SKM-1 treated with dmso at 0.1 percent for 144 hours (cell line): ENCODE measurements at regions not wholly inside any gene's neighbourhood (a gene's known extent, or its start where the extent isn't known, plus 50 kb on each side); places are given as distances from the start of the nearest gene placed in this dataset.

ENCODE experiments used
- DNase-seq: peaks from one replicate; lab custom pipeline; 2025; ENCODE audit not compliant: unreplicated experiment; lab: John Stamatoyannopoulos, UW

- DNase-seq, result no peak
These were observed 72.3 kb upstream of the CTNNB1 start for GRCh38 chr3:41126961-41127360.

GRCh38 chr3:41127414-41127813 is 71.9 kb upstream of the CTNNB1 start:
- no peak for DNase-seq

GRCh38 chr3:41129731-41130130 is 69.6 kb upstream of the CTNNB1 start:
- no peak for DNase-seq

- DNase-seq, result no peak
These were observed 68.1 kb upstream of the CTNNB1 start for GRCh38 chr3:41131224-41131623.

GRCh38 chr3:41137686-41138111 is 61.6 kb upstream of the CTNNB1 start:
- DNase-seq, result peak; percentile 56

GRCh38 chr3:41138146-41138545 is 61.2 kb upstream of the CTNNB1 start:
- no peak for DNase-seq

- DNase-seq, result no peak
These were observed 60.7 kb upstream of the CTNNB1 start for GRCh38 chr3:41138601-41139000.

GRCh38 chr3:41140242-41140641 is 59.1 kb upstream of the CTNNB1 start:
- DNase-seq, result no peak

GRCh38 chr3:41141433-41142167 is 57.7 kb upstream of the CTNNB1 start:
- DNase-seq, result no peak

- no peak for DNase-seq
These were observed 55.8 kb upstream of the CTNNB1 start for GRCh38 chr3:41143421-41144031.

- DNase-seq, result no peak
These were observed 54.7 kb upstream of the CTNNB1 start for GRCh38 chr3:41144631-41145030.

- no peak for DNase-seq
These were observed 50.8 kb upstream of the CTNNB1 start for GRCh38 chr3:41148478-41148877.

- DNase-seq, result no peak
These were observed 50.4 kb upstream of the CTNNB1 start for GRCh38 chr3:41148901-41149300.
